Osteoblast (primary cell): ENCODE measurements at regions not wholly inside any gene's neighbourhood (a gene's known extent, or its start where the extent isn't known, plus 50 kb on each side); places are given as distances from the start of the nearest gene placed in this dataset.

Experiments used
- DNase-seq: peaks from one replicate; pipeline ENCODE4 v3.0.0; 2011; ENCODE audit warnings: low spot score, mixed read lengths; ENCODE audit not compliant: insufficient read length; ENCODE audit errors: missing footprints
- H2AFZ ChIP-seq: 2 replicates; pipeline ENCODE4 v1.6.0; 2011; ENCODE audit warnings: mild to moderate bottlenecking, low read length
- H3K27ac ChIP-seq: 2 replicates; pipeline ENCODE4 v1.5.1; 2011; ENCODE audit warnings: mild to moderate bottlenecking, low read depth, low read length, moderate library complexity
- H3K27me3 ChIP-seq: 2 replicates; pipeline ENCODE4 v1.6.0; 2012; ENCODE audit warnings: mild to moderate bottlenecking, control low read depth, inconsistent platforms, low read length, moderate library complexity; ENCODE audit not compliant: insufficient read depth
- H3K36me3 ChIP-seq: 2 replicates; pipeline ENCODE4 v1.5.1; 2011; ENCODE audit warnings: mild to moderate bottlenecking, low read length, control low read depth, moderate library complexity; ENCODE audit not compliant: insufficient read depth
- H3K4me1 ChIP-seq: 2 replicates; pipeline ENCODE4 v1.5.1; 2011; ENCODE audit warnings: mild to moderate bottlenecking, low read length, control low read depth, moderate library complexity; ENCODE audit not compliant: insufficient read depth
- H3K4me2 ChIP-seq: 2 replicates; pipeline ENCODE4 v1.6.0; 2011; ENCODE audit warnings: mild to moderate bottlenecking, low read length; ENCODE audit not compliant: insufficient read depth
- H3K4me3 ChIP-seq: fragments of 200-600 bp; sonication (generic); 3 replicates; pipeline ENCODE4 v1.5.1; 2012; ENCODE audit warnings: mild to moderate bottlenecking, low read length, inconsistent platforms; ENCODE audit not compliant: insufficient read depth
- H3K79me2 ChIP-seq: 2 replicates; pipeline ENCODE4 v1.6.0; 2012; ENCODE audit warnings: mild to moderate bottlenecking, low read length, control low read depth, inconsistent platforms; ENCODE audit not compliant: insufficient read depth
- H3K9me3 ChIP-seq: 2 replicates; pipeline ENCODE4 v1.5.1; 2011; ENCODE audit warnings: low read depth, low read length, control low read depth
- H4K20me1 ChIP-seq: 2 replicates; pipeline ENCODE4 v1.6.0; 2012; ENCODE audit warnings: mild to moderate bottlenecking, low read length, control low read depth; ENCODE audit not compliant: insufficient read depth
- CTCF ChIP-seq: IDR thresholded peaks from 2 replicates; pipeline ENCODE4 v1.5.1; 2011; ENCODE audit warnings: mild to moderate bottlenecking, low read depth, low read length, moderate library complexity; ENCODE audit errors: extremely low read depth

- H4K20me1 ChIP-seq: no peaks in the 10 kb centered on the region
- H3K4me2 ChIP-seq: no peak overlapping the region
- no peak for DNase-seq
- H3K79me2 ChIP-seq: no peaks in the 10 kb centered on the region
- TF ChIP-seq CTCF: no peak
- no peak overlapping the region for H3K27ac ChIP-seq
- H3K27me3 ChIP-seq: no peaks in the 10 kb centered on the region
- H3K4me1 ChIP-seq: no peaks in the 10 kb centered on the region
- no peak overlapping the region for H2AFZ ChIP-seq
- no peak overlapping the region for H3K4me3 ChIP-seq
- H3K36me3 ChIP-seq: no peaks in the 10 kb centered on the region
- H3K9me3 ChIP-seq: no peaks in the 10 kb centered on the region
Observed at GRCh38 chr14:85301506-85301905, 228.4 kb upstream of the FLRT2 start.

DNA sequence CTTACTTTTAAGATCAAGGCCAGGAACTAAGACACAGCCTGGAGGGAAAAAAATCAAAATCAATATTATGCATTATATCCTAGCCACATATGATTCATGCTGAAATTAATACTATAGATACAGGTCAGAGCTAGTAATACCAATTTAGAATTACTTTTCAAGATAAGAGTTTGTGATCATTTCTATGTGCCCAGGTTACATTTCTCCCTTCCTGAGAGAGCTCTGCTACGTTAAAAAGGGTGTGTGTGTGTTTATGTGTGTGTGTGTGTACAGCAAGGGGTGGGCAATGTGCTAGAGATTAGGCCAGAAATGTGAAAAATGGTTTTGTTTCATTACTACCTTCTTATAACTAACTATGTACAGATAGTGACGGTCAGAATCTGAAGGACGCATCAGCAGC is 223.9 kb upstream of the FLRT2 start:
- H2AFZ ChIP-seq: no peak overlapping the region

GRCh38 chr14:85308531-85309300 is 221.2 kb upstream of the FLRT2 start:
- Histone ChIP-seq H2AFZ (peak overlapping the region; percentile 22), H3K4me2 (no peak overlapping the region), H3K79me2 (no peaks in the 10 kb centered on the region), H3K9me3 (no peaks in the 10 kb centered on the region), H4K20me1 (no peaks in the 10 kb centered on the region), H3K27ac (no peak overlapping the region), H3K27me3 (no peaks in the 10 kb centered on the region), H3K4me3 (no peak overlapping the region), H3K36me3 (no peaks in the 10 kb centered on the region), H3K4me1 (no peaks in the 10 kb centered on the region)
- no peak for TF ChIP-seq CTCF
- no peak for DNase-seq

More for the DNA sequence above, 223.9 kb upstream of the FLRT2 start:
- H3K27me3 ChIP-seq: no peaks in the 10 kb centered on the region
- H3K4me3 ChIP-seq: no peak overlapping the region
- no peak for TF ChIP-seq CTCF
- no peak overlapping the region for H3K27ac ChIP-seq
- no peaks in the 10 kb centered on the region for H3K79me2 ChIP-seq
- no peaks in the 10 kb centered on the region for H3K4me1 ChIP-seq
- H3K36me3 ChIP-seq: no peaks in the 10 kb centered on the region
- no peak overlapping the region for H3K4me2 ChIP-seq
- H3K9me3 ChIP-seq: no peaks in the 10 kb centered on the region
- no peaks in the 10 kb centered on the region for H4K20me1 ChIP-seq
- DNase-seq: no peak

GRCh38 chr14:85310491-85311272 is 219.3 kb upstream of the FLRT2 start:
- no peaks in the 10 kb centered on the region for H3K27me3 ChIP-seq
- no peak overlapping the region for H3K27ac ChIP-seq
- H3K4me2 ChIP-seq: no peak overlapping the region
- TF ChIP-seq CTCF: no peak
- no peaks in the 10 kb centered on the region for H3K79me2 ChIP-seq
- H2AFZ ChIP-seq: no peak overlapping the region
- no peaks in the 10 kb centered on the region for H3K9me3 ChIP-seq
- peaks cover 5% of the 10 kb centered on the region for H3K4me1 ChIP-seq
- no peaks in the 10 kb centered on the region for H4K20me1 ChIP-seq
- DNase-seq: no peak
- H3K36me3 ChIP-seq: no peaks in the 10 kb centered on the region
- H3K4me3 ChIP-seq: no peak overlapping the region
